GM19238 (cell line): ENCODE measurements at regions not wholly inside any gene's neighbourhood (a gene's known extent, or its start where the extent isn't known, plus 50 kb on each side); places are given as distances from the start of the nearest gene placed in this dataset.

Experiments
- DNase-seq: peaks from one replicate; pipeline ENCODE4 v3.0.0; 2011; ENCODE audit warnings: low spot score; ENCODE audit not compliant: insufficient read length

DNA sequence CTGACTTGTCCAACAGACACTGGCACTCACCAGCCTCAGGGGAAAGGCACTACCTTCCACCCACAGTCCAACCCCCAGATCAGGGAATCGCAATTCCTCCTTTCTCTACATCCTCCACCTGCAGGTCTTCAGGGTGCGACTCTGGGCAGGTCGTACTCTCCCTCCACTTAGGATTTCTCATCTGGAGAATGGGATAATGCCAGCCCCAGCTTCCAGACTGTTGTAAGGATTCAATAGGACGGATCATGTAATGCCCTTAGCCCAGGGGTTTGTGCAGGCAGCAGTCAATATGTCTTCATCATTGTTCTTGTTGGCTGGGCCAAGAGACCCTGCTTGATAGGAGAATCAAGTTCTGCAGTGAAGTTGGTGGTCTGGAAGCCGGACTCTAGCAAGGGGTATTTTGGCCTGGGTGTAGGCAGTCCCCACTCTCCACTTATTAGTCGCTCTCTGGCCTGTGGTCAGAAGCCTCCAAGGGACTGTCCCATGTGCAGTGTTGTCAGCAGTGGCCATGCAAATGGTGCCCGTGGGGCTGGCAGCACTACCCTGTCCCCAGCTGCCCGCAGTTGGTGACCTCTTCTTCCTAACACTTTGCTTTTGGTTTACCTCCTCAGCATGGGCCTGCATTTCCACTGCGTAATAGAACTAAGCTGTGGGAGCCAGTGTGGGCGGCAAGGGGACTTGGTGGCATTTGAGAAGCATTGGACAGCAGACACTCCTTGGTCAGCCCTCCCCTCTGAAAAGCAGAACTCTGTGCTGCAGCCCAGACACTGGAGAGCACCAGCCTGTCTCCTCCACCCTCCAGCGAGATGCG, 172.4 kb upstream of the HS6ST1 start:
- no peak for DNase-seq

DNA sequence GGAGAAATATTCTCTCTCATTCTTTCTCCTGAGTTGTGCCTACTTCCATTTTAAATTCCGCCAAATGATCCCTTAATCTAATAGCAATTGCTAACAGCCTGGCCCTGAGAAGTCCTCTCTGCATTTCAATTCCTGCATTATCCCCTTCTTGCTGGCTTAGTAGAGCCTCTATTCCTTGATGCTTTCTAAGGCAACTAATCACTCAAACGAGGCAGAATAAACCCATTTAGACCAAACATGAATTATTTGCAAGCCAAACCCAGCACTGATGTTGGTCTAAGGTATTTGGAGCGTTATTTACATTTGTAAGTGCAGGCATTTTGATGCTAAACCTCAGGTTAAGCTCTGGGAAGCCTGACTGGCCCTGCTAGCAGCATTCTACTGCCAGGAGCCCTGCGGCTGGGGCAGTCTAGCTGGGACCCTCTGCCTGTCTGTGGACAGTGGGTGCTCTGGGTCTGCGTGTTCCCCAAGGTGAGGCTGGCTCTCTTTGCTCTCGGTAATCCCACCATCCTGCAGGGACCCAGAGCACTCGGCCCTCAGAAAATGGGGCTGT, 173.1 kb upstream of the HS6ST1 start:
- no peak for DNase-seq

DNA sequence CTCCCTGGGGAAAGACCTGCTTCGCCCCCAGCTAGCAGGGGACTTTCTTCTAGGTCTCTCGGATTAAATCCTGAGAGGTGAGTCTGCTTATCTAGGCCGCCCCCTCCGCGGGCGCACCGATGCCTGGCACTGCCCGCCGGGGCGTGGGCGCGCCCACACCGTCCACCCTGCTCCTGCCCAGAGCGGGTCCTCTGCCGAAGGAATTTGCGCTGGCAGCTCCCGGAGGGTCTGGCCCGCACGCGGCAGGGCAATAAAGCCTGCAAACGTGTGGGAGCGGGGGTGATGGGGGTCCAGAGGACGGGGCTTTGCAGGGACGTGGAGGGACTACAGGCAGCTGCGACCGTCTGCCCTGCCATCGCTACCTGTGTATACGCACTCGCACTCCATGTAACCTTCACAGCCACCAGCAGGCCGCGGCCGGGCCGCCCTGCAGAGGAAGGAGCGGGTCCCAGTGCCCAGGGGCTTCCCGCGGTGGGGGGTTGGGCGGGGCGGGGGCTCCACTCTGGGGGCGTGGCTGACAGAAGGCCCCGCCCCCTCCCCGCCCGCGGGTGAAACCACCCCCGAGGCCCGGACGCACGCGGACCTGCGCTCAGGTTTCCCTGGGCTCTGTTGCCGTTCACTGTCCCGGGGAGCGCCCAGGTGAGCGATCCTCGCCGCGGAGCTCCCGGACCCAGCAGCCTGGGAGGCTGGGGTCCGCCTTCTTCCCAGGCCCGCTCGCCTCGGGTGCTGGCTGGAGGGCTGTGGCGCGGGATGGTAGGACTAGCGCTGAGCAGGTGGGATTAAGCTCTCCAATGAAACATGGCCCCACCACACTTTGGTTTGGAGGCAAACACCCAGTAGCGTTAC, 174.5 kb upstream of the HS6ST1 start:
- no peak for DNase-seq

DNA sequence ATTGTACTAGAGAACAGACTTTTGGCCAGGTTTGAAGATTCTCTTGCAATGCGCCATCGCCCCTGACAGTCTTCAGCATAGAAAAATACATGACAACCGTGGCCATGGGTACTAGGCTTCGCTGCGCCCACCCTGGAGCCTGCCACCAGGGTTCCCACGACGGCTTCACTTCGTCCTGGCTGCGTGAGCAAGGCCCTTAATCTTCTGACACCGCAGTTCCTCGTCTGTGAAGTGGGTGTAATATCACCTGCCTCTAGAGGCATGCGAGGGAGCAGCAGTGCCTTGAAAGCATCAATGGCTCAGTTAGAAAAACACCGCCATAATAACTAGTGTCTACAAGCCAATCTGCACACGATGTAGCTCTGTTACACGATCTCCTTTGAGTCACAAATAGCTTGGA, 175.2 kb upstream of the HS6ST1 start:
- DNase-seq, result no peak

DNA sequence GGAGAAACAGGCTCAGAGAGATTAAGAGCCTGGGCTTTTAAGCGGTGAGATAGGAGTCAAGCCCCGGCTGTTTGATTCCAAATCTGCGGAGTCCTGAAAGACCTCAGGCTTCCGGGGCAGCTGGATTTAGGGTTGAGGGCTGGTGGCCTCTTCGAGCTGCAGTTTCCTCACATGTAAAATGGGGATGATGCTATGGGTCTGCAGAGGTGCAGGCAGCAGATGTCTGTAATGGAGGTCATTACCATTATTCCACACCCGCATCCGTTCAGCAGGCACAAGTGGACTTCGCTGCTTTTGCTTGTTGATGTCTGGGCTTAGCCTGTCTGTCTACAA, 175.6 kb upstream of the HS6ST1 start:
- no peak for DNase-seq

DNA sequence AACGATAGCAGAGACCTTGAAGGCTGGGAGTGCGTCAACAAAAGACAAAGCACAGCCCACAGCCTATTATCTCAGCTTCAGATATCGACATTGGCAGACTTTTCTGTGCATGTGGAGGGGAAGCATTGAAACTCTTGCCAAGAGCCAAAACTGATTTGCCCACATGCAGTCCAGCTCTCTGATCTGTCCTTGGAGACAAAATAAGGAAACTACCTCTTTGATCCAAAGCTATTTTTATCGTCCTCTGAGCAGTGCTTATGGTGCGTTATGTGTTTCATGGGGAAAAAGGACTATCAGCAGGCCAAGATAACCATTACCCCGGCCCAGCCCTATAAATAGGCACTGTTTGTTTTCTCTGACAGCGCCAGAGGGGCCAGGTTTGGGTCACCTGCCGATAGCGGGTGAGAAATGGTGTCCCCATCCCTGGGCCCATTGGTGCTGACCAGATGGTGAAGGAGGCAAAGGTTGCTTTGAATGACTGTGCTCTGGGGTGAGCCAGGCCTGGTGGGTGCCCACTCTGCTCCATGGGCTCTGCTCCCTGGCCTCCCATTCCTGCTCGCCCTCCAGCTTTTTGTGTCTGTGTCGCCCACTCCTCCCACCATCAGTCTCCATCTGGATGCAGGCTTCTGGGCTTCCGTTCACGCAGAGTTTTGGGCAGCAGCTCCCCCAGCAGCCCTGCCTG, 176.1 kb upstream of the HS6ST1 start:
- DNase-seq, result no peak

DNA sequence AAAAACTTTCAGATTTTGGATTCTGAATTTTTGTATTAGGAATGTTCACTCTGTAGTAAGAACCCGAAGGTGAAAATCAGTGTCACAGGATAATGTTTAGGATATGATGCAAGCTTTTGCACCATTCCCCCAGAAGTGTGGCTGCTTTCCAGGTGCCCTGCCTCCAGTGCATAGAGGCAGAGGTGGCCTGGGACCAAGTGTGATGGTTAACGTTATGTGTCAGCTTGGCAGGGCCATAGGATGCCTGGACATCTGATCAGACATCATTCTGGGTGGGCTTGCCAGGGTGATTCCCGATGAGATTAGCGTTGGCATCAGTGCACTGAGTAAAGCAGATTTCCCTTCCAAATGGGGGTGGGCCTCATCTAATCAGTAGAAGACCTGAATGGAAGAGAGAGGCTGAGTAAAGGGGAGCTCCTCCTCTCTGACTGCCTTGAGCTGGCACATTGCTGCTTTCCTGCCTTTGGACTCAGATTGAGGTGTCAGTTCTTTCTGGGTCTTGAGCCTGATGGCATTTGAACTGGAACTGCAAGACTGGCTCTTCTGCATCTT, 177.4 kb upstream of the HS6ST1 start:
- DNase-seq, result no peak

DNA sequence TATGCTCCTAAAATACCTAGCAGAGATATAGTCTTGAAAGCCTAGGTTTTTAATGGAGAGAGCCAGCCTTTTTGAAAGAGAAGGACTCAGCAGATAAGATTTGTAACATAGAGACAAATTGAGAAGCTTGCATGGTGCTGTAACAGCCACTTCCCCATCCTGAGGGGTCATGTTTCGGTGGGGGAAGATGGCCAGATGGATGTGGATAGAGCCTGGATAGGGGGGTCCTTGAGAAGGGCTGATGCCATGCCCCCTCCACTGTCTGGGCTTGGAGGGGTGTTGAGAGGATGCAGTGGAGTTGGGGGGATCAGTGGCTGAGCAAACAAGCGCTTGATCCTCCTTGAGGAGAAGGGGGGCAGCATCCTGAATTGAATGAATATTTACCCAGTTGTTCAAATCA, 178.0 kb upstream of the HS6ST1 start:
- DNase-seq, result no peak

DNA sequence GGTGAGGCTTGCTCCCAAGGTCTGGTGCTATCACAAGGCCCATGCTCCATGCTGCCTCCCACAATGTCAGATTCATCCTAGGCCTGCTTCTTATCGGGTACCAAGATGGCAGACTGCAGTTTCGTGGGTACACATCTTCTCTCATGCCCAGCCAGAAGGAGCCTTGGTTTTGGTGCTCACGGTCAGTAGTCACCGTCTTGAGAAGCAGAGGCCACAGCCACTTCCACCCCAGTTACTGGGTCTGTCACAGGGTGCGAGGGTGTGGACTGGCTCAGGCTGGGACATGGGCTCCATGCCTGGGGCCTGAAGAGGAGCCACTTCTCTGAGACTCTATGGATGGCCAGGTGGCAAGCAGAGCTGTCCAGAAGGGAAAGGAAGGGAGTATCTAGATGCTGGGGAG, 178.8 kb upstream of the HS6ST1 start:
- DNase-seq, result no peak

DNA sequence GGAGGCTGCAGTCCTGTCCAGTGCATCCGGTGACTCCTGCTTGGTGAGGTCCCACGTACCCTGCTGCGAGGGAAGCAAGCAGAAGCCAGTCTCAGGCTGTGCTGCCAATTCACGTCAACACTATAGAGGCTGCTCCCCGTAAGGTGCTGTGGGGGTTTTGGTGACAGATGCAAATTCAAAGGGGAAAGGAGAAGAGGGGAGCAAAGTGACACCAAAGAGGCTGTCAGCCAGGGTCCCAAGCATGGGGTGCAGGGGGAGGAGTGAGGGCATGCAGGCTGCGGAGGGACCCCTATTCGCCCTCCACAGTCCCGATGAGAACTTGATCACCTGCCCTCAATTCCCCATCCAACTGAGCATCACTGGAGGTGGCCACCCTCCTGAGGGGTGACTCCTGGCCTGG, 179.4 kb upstream of the HS6ST1 start:
- DNase-seq, result no peak

DNA sequence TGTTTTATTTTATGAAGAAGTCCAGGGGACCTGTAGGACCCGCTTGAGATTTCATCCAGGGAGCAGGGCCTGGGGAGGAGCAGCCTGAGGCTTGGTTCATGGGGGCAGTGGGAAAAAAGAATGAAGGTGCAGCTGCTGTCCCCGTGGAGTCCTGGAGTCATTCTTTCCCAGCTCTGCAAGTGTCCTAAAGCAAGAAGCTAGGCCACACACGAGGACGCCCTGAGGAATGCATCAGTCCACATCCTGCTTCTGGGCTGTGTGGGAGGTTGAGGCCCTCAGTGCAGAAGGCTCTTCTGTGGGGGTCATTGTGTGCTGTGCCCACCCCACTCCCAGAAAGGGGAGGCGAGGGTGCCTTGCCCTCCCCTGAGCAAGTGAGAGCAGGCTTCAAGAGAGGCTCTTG, 179.9 kb upstream of the HS6ST1 start:
- DNase-seq, result no peak

DNA sequence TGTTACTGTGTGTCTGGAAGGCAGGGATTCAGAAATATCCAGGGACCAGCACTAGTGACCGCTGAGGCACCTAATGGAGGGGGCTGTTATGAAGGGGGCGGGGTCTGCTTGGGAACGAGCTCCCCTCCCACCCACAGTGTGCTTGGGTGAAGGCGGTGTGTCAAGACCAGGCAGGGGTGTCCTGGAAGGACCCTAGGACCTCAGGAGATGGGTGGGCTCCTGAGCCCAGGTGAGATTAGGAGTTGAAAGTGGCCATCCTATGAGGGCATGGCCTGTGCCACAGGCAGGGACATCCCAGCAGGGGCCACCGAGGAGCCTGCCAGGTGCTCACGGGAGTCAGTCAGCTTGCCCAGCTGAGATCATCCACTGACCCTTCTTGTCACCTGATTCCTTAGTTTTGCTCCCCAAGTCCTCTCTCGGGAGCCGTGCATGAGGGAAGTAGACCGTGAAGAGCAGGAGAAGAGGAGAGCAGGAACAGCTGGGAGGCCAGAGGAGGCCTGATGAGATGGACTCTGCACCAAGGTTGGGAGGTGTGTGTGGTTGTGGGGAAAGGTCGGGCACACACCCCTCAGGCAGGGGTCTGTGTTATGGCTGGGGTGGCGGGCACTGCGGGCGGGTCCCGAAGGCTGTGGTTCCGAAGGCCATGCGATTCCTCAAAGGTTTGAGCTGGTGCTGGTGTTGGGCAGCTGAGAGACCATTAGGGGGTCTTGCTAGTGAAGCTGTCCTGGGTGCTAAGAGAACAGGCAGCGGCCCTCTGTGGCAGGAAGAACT, 180.9 kb upstream of the HS6ST1 start:
- no peak for DNase-seq

DNA sequence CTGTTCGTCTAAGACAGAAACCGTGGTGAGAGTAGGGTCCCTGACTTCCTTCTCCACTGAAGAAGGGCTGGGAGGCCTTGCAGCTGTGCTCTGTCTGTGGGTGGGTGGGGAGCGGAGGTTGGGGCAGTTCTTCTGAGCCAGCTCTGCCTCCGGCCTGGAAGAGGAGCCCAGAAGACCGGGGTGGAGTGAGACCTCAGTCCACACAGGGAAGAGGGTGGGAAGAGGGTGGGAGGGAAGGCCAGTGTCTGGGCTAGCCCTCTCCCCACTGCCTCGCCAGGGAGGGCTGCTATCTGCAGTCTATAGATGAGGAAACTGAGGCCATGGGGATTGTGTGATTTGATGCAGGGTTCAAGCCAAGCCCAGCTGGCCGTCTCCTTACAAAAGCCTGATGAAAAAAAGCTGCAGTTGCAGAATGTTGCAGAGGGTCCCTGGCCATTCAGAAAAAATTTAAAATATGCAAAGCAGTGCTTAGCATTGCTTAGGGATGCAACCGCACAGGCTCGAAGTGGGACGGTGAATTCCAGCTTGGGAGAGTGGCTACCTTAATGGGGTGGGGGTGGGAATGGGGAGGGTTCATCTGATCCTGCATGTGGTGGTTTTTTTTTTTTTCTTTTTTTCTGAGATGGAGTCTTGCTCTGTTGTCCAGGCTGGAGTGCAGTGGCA, 181.6 kb upstream of the HS6ST1 start:
- no peak for DNase-seq

DNA sequence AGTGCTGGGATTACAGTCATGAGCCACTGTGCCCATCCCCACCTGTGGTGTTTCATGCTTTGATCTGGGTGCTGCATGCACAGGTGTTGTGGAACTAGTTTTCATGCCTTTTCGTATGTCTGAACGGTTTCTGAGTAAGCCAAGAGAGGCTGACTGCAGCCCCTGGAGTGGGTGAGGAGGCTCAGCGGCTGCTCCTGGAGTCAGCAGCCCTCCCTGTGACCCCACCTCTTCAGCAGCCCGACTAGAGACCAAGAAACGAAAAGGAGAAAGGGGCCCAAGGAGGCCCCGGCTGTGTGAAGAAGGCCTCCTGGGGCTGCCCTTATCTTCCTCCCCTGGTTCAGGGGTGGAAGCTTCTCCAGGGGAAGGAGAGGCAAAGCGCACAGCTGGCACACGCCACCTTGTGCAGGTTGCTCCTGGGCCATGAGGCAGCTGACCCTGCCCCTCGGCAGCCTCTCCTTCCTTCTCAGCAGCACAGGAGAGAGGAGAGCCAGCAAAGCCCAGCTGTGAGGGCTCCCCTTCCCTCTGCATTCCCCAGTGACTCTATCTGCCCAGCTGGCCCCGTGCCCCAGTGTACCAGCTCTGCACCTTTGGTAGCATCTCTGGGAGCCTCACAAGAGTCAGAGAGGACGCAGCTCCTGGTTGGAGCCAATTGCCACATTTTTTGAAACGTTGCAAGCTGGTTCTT, 182.5 kb upstream of the HS6ST1 start:
- DNase-seq, result no peak

DNA sequence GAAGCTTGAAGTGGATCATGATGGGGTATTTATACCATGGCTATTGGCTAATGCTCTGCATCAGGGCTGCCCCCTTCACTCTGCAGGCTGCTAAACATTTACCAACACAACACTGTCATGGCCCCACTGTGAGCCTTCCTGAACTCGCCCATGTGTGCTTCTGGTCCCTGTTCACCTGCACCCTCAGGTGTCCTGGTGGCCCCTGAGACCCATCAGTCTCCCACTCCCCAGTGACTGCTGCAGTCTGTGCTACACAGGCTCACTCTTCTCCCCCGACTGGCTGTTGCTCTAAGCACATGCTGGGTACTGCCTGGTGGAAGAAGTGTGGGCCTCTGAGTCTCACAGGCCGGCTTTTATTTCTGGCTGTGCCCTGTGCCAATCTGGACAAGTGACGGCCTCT, 183.0 kb upstream of the HS6ST1 start:
- no peak for DNase-seq

DNA sequence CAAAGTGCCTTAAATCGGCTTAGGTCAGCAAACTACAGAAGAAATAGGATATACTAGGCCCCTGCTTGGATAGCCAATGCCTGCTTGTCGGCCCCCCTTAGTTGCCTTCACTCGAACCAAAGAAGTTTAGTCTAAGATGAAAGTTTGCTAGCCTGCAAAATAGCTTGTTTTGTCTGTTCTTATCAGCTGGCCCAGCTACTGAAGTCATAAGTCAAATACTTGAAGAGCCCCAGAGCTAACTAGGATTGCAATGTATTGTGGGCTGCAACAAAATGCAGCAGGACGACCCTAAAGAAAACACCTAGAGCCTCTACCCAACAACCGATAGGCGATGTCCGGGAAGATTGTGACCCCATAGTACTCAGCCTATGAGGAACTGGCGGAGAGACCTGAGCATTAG, 183.5 kb upstream of the HS6ST1 start:
- no peak for DNase-seq

DNA sequence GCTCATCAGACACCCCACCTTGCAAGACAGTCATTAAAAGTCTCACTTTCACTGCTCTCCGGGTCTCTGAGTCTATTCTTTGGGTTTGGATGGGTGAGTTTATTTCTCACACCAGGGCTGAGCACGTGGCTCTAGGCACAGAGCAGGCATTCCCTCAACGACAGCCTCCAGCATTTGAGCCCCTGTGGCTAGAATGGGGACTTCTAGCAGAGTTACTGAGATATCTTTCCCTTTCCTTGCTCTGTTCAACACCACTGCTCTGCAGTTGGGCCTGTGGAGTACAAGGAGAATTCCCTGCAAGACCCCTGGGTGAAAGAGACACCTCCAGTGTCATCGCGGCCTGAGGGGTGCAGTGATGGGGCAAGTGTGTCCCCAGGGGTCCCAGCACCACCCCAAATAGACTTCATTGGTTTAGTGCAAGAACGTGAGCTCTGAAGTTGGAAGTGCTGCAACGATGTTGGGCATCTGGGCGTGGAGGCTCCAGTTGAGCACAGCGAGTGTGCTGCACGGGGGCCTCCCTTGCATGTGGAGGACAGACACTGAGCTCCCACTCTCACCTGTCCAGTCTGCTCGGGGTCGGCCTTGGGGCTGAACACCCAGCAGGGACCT, 184.1 kb upstream of the HS6ST1 start:
- no peak for DNase-seq

DNA sequence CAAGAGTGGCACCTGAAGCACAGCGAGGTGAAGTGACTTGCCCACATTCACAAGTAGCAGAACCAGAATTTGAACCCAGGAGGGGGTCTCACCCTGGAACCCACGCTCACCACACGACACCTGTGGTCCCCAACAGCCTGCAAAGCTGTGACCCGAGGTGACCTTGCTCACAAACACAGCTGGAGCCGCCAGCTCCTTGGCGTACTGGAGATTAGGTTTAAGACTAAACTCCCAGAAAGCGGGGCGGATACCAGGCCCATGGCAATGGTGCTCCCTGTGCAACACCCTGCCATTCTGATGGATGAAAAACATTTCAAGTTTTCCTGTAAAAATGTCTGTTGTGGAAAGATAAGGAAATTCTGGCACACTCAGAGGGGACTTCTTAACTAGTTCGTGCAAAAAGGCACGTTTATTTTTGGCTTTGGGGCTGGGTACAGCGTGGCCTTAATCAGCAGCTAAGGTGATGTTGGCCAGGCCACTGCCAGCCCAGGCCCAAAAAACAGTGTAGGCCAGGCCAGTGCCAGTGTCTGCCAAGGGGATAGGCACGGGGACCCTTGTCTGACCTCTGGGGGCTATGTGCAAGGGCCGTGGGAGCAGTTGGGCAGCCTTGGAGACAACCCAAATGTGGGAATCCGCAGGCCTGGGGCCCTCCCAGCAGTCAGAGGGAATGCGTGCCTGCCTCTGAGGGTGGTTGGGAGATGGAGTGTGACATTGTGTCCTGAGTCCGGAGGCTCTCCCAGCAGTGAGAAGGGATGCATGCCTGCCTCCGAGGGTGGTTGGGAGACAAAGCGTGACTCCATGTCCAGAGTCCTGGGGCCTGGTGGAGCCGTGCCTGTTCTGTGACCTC, 185.0 kb upstream of the HS6ST1 start:
- no peak for DNase-seq
